ENCODE measurements at regions not wholly inside any gene's neighbourhood (a gene's known extent, or its start where the extent isn't known, plus 50 kb on each side); places are given as distances from the start of the nearest gene placed in this dataset.
"Not testable (repeated sequence)": the region's sequence is repeated elsewhere in the genome, so short reads cannot be mapped to it uniquely, and the experiment has no call there.

- no peak for ATAC-seq (ENCODE audit: poor library complexity)
- intact Hi-C loops (cut with DNase I), result no loop called here
Observed at GRCh38 chr5:142225141-142225540, 99.7 kb downstream of the SPRY4 start.

GRCh38 chr5:142222866-142223558 lies 101.8 kb downstream of the SPRY4 start:
- intact Hi-C loops (cut with DNase I), result no loop called here
- ATAC-seq (ENCODE audit: poor library complexity), result no peak
- no peak for DNase-seq

More at GRCh38 chr5:142225141-142225540, 99.7 kb downstream of the SPRY4 start:
- no peak for DNase-seq

DNA sequence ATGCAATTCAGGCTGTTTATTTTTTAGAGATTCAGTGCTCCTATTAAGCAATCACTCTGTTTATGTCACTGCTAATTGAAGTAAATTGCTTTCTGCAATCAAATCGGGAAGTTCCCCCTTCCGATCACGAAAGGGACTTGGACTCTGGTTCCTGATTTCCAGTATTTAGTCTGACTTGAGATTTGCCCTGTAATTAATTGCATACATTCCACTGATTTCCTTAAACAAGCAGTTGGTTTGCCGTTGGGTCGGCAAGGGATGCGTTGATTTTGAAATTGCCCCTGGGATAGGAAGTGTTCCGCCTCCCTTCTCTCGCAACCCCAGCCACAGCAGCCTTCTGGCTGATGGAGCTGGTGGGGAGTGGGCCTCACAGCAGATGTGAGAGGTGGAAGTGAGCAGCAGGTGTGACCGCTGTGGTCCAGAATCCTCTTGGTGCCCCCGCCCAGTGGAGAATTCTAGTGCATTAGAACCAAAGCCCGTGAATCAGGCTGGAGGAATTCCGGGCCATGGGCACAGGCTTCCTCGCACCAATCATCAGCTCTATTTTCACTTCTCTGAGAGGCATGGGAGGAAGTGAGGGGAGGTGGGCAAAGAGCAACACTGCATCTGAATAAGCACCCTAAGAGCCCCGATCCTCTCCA lies 102.5 kb downstream of the SPRY4 start:
- intact Hi-C loops (cut with DNase I), result no loop called here
- ATAC-seq (ENCODE audit: poor library complexity) (no peak), DNase-seq (no peak)

DNA sequence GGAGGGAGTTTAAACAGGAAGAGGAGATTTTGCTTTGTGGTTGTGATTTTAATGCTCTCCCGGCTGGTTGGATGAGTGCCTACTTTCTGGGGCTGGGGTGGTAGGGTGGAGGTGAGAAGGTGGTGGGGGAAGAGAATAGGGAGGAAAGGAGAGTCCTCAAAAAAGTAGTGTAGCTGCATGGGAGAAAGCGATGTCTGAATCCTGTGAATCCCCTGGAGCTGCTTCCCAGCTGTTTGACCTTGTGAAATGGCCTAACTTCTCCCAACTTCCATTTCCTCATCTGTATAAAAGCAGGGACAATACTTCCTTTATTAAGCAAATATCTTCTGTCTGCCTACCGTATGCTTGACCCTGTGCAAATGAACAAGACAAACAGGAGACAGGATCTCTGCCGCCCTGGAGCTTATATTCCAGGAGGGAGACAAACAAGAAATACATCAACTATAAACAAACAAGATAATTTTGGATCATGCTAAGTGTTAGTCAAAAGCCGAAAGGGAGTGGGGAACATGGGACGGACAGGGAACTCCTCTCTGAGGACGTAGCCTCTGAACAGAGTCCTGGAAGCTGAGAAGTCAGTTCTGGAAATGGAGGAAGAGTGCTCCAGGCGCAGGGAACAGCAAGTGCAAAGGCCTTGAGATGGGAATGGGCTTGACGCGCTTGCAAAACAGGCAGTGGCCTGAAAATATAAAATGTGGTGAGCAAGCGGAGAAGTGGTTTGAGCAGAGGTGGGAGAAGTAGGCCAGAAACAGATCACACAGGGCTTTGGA lies 103.5 kb downstream of the SPRY4 start:
- DNase-seq, result no peak
- no peak for ATAC-seq (ENCODE audit: poor library complexity)
- intact Hi-C loops (cut with DNase I), result no loop called here

GRCh38 chr5:142219146-142219545 lies 105.7 kb downstream of the SPRY4 start:
- intact Hi-C loops (cut with DNase I), result no loop called here
- no peak for DNase-seq
- ATAC-seq (ENCODE audit: poor library complexity), result no peak

DNA sequence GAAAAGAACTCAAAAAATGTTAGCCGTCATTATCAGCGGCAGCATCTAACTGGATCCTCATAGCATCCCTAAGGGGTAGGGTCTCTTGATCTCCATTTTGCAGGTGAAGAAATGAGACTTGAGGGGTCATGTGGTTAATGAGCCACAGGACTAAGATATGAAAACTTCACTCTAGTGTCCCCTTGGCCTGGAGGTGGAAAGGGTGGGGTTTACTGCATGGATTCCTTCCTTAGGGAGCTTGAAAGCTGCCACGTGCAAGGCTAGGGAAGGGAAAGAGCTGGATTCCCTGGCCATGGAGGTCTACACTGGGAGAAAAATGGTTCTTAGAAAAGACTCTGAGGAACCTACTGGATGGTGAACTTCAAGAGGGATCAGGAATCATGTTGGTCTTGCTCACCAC lies 107.9 kb downstream of the SPRY4 start:
- DNase-seq, result no peak
- no peak for ATAC-seq (ENCODE audit: poor library complexity)
- intact Hi-C loops (cut with DNase I), result no loop called here

DNA sequence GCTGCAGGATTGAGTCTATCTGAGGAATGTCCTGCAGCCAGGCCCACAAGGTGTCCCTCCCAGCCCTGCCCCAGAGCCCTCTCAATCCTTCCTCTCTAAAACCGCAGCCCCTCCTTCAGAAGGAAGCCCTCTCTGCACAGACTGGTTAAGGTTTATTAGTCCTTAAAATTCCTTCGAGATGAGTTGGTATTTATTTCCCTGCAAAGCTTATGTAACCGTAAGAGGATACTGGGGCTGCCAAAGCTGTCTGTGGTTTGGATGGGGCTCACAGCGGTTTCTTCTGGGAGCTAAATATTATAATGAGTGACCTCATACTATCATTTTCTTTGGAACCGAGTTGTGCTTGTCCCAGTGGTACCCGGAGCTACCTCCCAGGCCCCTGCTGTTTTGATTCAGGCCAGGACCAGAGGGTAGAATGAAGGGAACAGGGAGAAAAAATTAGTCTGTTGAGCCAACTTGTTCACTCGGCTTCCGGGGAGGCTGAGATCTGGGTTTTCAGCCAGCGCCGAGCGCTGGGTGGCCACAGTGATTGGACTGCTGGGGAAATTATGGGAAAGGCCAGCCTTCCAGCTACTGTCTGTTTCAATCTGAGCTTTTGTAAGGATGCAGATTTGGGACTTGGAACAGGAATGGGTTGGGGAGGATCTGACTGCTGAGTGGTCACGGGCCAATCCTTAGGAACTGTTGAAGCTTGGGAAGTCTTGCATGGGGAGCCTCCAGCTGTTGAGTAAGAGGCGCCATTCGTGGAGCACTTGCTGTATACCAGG lies 107.5 kb downstream of the NDFIP1 start:
- DNase-seq, result peak; percentile 81
- intact Hi-C loops (cut with DNase I), result no loop called here
- ATAC-seq (ENCODE audit: poor library complexity), result peak; percentile 93

DNA sequence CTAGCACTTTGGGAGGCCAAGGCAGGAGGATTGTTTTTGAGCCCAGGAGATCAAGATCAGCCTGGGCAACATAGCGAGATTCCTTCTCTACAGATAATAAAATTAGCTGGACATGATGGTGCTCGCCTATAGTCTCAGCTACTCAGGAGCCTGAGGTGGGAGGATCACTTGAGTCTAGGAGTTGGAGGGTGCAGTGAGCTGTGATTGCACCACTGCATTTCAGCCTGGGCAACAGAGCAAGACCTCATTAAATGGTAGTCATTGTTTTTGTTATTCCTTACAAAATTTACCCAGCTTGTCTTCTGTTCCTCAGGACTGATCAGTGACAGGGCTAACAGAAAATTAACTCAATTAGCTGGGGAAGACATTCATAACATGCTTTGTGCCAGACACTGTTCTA lies 104.5 kb downstream of the NDFIP1 start:
- intact Hi-C loops (cut with DNase I), result no loop called here
- DNase-seq, result no peak
- no peak for ATAC-seq (ENCODE audit: poor library complexity)

- no peak for DNase-seq
- ATAC-seq (ENCODE audit: poor library complexity), result no peak
- intact Hi-C loops (cut with DNase I), result no loop called here
Observed at GRCh38 chr5:142211918-142212317, 103.3 kb downstream of the NDFIP1 start.

DNA sequence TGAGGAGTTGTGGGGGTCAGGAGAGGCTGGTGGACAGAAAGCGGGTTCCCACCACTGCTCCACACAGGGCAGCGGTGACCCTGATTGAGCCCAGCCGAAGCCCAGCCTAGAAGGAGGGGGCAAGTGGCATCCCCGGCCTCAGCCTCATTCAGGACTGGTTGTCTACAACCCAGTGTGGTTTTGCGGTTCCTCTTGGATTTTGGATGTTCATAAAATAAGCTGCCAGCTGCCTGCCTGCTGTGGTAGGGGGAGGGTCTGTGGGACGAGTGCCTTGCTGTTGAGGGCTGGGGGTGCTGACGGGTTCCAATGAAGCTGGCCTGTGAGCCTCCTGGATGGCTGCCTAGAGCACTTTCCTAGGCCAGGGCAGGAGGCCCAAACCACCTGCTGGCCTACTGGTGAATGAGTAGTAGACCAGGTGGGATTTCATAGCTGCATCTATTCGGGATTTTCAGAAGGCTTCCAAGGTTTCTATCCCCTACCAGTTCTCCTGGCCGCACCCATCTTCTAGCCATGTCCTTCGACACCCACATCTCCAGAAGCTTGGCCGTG lies 102.4 kb downstream of the NDFIP1 start:
- DNase-seq, result no peak
- intact Hi-C loops (cut with DNase I), result no loop called here
- ATAC-seq (ENCODE audit: poor library complexity), result no peak

DNA sequence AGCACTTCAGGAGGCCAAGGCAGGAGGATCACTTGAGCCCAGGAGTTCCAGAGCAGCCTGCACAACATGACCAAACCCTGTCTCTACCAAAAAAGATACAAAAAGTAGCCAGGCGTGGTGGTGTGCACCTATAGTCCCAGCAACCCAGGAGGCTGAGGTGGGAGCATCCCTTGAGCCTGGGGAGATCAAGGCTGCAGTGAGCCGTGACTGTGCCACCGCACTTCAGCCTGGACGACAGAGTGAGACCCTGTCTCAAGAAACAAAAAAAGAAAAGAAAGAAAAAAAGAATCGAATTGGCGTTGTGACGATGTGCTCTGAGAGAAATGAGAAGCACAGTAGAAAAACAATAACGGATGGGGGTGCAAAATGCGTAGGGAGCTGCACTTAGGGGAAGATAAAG lies 101.4 kb downstream of the NDFIP1 start:
- ATAC-seq (ENCODE audit: poor library complexity) (no peak), DNase-seq (no peak)
- intact Hi-C loops (cut with DNase I), result no loop called here

DNA sequence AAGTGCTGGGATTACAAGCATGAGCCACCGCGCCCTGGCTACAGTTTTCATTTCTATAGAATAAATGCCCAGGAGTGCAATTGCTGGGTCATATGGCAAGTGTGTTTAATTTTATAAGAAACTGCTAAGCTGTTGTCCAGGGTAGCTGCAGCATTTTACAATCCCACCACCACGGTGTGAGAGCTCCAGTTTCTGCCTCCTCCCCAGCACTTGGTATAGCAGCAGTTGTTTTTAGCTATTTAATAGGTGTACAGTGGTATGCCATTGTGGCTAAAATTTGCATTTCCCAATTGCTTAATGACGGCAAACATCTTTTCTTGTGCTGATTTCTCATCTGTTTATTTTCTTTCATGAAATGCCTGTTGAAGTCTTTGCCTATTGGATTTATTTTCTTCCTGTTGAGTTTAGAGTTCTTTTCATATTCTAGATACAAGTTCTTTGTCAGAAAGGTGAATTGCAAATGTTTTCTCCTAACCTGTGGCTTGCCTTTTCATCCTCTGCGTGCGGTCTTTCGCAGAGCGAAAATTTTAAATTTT lies 100.3 kb downstream of the NDFIP1 start:
- DNase-seq (no peak), ATAC-seq (ENCODE audit: poor library complexity) (no peak)
- intact Hi-C loops (cut with DNase I), result no loop called here

DNA sequence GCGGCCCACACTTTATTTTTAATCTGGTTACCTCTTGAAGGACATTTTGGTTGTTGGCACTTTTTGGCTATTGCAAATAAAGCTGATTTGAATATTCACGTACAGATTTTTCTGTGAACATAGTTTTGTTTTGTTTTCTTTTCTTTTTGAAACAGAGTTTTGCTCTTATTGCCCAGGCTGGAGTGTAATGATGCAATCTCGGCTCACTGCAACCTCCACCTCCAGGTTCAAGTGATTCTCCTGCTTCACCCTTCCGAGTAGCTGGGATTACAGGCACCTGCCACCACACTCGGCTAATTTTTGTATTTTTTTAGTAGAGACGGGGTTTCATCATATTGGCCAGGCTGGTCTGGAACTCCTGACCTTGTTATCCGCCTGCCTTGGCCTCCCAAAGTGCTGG lies 99.7 kb downstream of the NDFIP1 start:
- DNase-seq; intact Hi-C loops (cut with DNase I); ATAC-seq (ENCODE audit: poor library complexity): not testable (repeated sequence)

GRCh38 chr5:142206801-142207200 lies 98.2 kb downstream of the NDFIP1 start:
- ATAC-seq (ENCODE audit: poor library complexity) (no peak), DNase-seq (no peak)
- intact Hi-C loops (cut with DNase I), result no loop called here

DNA sequence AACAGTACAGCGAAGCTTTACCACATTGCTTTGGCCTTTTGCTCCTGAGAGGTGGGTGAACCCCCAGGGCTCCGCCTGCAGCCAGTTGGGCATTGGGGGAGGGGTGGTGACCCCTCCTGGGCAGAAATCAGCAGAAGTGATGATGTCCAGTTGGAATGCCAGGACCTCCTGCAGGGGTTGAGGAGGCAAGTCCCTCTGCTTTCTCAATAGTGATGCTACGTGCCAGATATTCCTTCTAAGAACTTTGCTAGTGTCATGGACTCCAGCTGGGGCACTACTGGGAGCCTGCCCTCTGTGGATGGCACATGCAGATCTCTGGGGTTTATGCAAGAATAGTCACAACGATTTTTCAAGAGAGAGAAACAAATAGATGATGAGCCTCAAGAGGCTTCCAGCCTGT lies 95.6 kb downstream of the NDFIP1 start:
- DNase-seq (no peak), ATAC-seq (ENCODE audit: poor library complexity) (no peak)
- intact Hi-C loops (cut with DNase I), result no loop called here

Data from Right ventricle myocardium superior (tissue), 1 donor.